Memory B cell (primary cell): ENCODE measurements at regions not wholly inside any gene's neighbourhood (a gene's known extent, or its start where the extent isn't known, plus 50 kb on each side); places are given as distances from the start of the nearest gene placed in this dataset.
"Not testable (repeated sequence)": the region's sequence is repeated elsewhere in the genome, so short reads cannot be mapped to it uniquely, and the experiment has no call there.

Source experiments
- ATAC-seq: fragments of 150-1000 bp; cut with Tn5 transposase; 2 replicates; pipeline ENCODE4 v1.10.0; 2021; ENCODE audit warnings: low read depth, mild to moderate bottlenecking, moderate library complexity
- DNase-seq, 2 donors: peaks; one replicate each; pipeline ENCODE4 v3.0.0; 2022; ENCODE audit warnings: low spot score in 2 of 2
- H3K27ac Mint-ChIP-seq: one replicate; pipeline ENCODE4 v1.8.0; 2022; ENCODE audit warnings: mild to moderate bottlenecking, moderate library complexity, mixed read lengths
- H3K27me3 Mint-ChIP-seq: one replicate; pipeline ENCODE4 v1.8.0; 2022; ENCODE audit warnings: mixed read lengths
- H3K36me3 Mint-ChIP-seq: one replicate; pipeline ENCODE4 v1.8.0; 2022; ENCODE audit warnings: mild to moderate bottlenecking, mixed read lengths
- H3K4me1 Mint-ChIP-seq: one replicate; pipeline ENCODE4 v1.8.0; 2022; ENCODE audit warnings: mixed read lengths
- H3K4me3 Mint-ChIP-seq: one replicate; pipeline ENCODE4 v1.8.0; 2022; ENCODE audit warnings: mild to moderate bottlenecking, moderate library complexity, mixed read lengths
- H3K9me3 Mint-ChIP-seq: one replicate; pipeline ENCODE4 v1.8.0; 2022; ENCODE audit warnings: mixed read lengths

DNA sequence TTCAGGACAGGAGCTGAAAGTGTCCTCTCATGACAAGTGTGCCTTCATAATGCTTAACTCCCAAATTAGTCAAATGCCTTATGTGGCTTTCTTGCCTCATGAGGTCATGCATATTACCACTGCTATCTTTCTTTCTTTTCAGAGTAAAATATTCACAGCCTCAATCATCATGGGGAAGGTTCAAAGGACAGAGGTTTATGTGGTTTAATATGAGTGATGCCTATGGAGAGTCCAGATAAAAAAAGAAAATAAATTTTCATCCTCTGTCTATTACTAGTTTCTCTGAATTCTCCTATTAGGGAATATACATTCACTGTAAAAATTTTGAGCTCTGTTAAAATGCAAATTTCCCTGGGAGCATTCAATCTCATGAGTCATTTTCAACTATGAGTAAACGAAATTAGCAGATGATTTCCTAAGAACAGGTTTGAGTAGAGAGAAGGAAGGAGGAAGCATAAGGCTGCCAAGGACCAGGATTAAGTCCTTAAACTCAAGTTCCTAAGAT is 396.9 kb upstream of the ADGRB3 start:
- peaks cover 2% of the 10 kb centered on the region for H3K9me3 Mint-ChIP-seq
- H3K4me3 Mint-ChIP-seq = no peak overlapping the region
- ATAC-seq (no peak), DNase-seq (no peak)
- H3K36me3 Mint-ChIP-seq = no peaks in the 10 kb centered on the region
- no peaks in the 10 kb centered on the region for H3K27me3 Mint-ChIP-seq
- H3K27ac Mint-ChIP-seq = no peak overlapping the region
- H3K4me1 Mint-ChIP-seq = no peaks in the 10 kb centered on the region

DNA sequence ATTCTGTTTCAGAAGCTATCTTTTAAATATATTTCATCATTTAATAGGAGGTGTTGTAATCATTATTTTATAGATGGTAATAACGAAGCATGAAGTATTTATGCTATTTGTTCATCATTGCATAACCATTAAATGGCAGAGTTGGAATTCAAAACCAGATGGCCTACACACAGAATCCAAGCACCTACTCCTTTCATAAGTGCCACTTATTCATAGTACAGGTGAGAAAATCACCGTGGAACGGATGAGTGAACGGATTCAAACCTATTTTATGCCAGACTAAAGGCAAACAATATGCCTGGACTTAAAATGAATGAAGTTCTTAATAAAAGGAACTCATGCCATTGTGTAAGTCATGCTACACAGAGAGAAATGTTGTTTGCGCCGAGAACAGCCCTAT is 397.9 kb upstream of the ADGRB3 start:
- H3K36me3 Mint-ChIP-seq = no peaks in the 10 kb centered on the region
- H3K4me3 Mint-ChIP-seq = no peak overlapping the region
- no peaks in the 10 kb centered on the region for H3K4me1 Mint-ChIP-seq
- DNase-seq (no peak), ATAC-seq (no peak)
- H3K9me3 Mint-ChIP-seq = peaks cover 2% of the 10 kb centered on the region
- no peaks in the 10 kb centered on the region for H3K27me3 Mint-ChIP-seq
- no peak overlapping the region for H3K27ac Mint-ChIP-seq

DNA sequence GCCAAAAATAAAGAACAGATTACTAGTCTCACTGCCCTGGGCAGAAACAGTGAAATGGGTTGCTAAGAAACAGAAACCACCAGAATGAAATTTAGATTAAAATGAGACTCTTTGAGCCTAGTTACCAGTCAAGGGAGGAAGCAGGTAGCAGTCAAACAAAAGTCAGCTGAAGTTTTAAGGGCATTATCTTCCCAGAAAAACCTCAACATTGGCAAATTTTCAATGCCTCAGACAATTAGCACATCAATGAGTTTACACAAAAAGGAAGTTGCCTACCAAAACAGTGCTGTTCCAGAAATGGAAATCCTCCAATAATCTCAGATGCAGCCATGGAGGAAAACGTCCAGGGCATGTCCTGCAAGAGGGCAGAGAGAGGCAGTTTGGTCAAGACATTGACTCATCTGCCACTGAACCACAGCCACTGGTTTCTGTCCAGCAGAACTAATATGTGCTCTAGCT is 399.7 kb upstream of the ADGRB3 start:
- Mint-ChIP-seq H3K9me3 (peaks cover 2% of the 10 kb centered on the region), H3K4me1 (no peaks in the 10 kb centered on the region), H3K36me3 (no peaks in the 10 kb centered on the region), H3K27me3 (no peaks in the 10 kb centered on the region), H3K4me3 (no peak overlapping the region), H3K27ac (no peak overlapping the region)
- DNase-seq = no peak
- ATAC-seq = no peak

DNA sequence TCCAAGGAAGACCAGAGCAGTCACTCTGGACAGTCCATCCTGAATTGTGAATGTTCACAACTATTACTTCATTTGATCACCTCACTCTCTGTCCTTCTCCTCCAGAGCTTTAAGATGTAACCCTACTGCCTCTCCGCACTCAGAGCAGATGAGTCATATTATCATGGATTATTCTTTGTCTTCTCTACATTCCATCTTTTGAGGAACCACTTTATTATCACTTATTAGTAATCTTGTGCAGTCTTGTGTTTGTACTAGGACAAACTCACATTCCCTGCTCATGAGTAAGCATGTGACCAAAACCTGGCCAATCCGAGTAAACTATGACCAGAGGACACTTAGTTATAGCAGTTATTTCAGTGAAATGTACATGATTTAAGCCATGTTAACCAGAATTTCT is 401.5 kb upstream of the ADGRB3 start:
- Mint-ChIP-seq H3K9me3 (peaks cover 2% of the 10 kb centered on the region), H3K27me3 (no peaks in the 10 kb centered on the region), H3K27ac (no peak overlapping the region), H3K4me1 (no peaks in the 10 kb centered on the region), H3K4me3 (no peak overlapping the region), H3K36me3 (no peaks in the 10 kb centered on the region)
- DNase-seq (no peak), ATAC-seq (no peak)

- ATAC-seq = no peak
- Mint-ChIP-seq H3K4me3 (no peak overlapping the region), H3K27me3 (no peaks in the 10 kb centered on the region), H3K9me3 (peaks cover 8% of the 10 kb centered on the region), H3K27ac (no peak overlapping the region), H3K36me3 (no peaks in the 10 kb centered on the region), H3K4me1 (no peaks in the 10 kb centered on the region)
- no peak for DNase-seq
Observed at GRCh38 chr6:68229566-68229965, 405.5 kb upstream of the ADGRB3 start.

DNA sequence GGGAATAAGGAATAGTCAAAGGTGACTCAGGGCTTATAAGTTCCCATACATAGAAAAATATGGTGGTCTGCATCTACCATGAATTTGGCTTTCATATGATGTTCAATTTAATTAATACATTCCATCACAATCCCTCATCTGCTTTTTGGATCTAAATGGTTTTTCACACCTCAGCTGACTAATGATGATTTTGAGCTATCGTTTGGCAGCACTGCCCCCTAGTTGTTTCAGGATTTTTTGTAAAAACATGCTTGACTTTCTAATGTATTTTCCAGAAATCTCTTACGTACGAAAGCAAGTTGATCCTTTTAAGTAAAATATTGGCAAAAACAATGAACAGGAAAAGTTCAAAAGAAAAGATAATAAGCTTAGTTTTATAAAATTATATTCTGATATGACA is 408.6 kb upstream of the ADGRB3 start:
- no peak for ATAC-seq
- no peaks in the 10 kb centered on the region for H3K4me1 Mint-ChIP-seq

DNA sequence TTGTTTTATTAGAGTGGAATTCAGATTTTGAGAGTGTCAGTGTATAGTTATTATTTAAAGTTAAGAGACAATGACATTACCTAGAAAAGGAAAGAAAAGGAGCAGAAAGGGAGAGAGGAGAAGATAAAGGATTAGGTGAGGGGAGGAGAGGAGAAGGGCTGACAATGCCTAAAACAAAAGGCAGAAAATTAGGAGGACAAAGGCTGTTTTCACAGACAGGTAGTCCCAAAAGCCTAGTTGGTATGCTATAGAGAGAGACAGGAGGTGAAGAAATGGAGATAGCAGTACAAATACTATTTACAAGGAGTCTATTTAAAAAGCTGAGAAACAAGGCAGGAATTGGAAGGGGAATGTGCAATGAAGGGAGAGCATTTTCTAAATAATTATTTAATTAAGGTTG is 409.4 kb upstream of the ADGRB3 start:
- Mint-ChIP-seq H3K4me1 (no peaks in the 10 kb centered on the region), H3K36me3 (no peaks in the 10 kb centered on the region), H3K27me3 (no peaks in the 10 kb centered on the region), H3K4me3 (no peak overlapping the region), H3K9me3 (peaks cover 6% of the 10 kb centered on the region), H3K27ac (no peak overlapping the region)
- DNase-seq = no peak
- ATAC-seq = no peak

More for the DNA sequence above, 408.6 kb upstream of the ADGRB3 start:
- peaks cover 6% of the 10 kb centered on the region for H3K9me3 Mint-ChIP-seq
- H3K4me3 Mint-ChIP-seq = no peak overlapping the region
- DNase-seq = no peak
- no peaks in the 10 kb centered on the region for H3K27me3 Mint-ChIP-seq
- no peaks in the 10 kb centered on the region for H3K36me3 Mint-ChIP-seq
- H3K27ac Mint-ChIP-seq = no peak overlapping the region

GRCh38 chr6:68211242-68211795 is 423.8 kb upstream of the ADGRB3 start:
- DNase-seq (no peak), ATAC-seq (no peak)
- no peak overlapping the region for H3K27ac Mint-ChIP-seq
- H3K4me1 Mint-ChIP-seq = no peaks in the 10 kb centered on the region
- H3K36me3 Mint-ChIP-seq = no peaks in the 10 kb centered on the region
- H3K9me3 Mint-ChIP-seq = peaks cover 9% of the 10 kb centered on the region
- H3K27me3 Mint-ChIP-seq = no peaks in the 10 kb centered on the region
- no peak overlapping the region for H3K4me3 Mint-ChIP-seq

DNA sequence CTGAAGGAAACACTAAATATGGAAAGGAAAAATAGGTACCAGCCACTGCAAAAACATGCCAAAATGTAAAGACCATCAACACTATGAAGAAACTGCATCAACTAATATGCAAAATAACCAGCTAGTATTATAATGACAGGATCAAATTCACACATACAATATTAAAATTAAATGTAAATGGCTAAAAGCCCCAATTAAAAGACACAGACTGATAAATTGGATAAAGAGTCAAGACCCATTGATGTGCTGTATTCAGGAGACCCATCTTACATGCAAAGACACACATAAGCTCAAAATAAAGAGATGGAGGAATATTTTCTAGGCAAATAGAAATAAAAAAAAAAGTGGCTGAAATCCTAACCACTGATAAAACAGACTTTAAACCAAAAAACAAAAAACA is 427.5 kb upstream of the ADGRB3 start:
- H3K27ac Mint-ChIP-seq, ATAC-seq, DNase-seq, H3K27me3 Mint-ChIP-seq, H3K4me1 Mint-ChIP-seq, H3K36me3 Mint-ChIP-seq, H3K9me3 Mint-ChIP-seq, H3K4me3 Mint-ChIP-seq: not testable (repeated sequence)

- H3K4me1 Mint-ChIP-seq = no peaks in the 10 kb centered on the region
- no peak for ATAC-seq
- DNase-seq = no peak
- no peaks in the 10 kb centered on the region for H3K36me3 Mint-ChIP-seq
- no peaks in the 10 kb centered on the region for H3K9me3 Mint-ChIP-seq
- H3K27ac Mint-ChIP-seq = no peak overlapping the region
- no peaks in the 10 kb centered on the region for H3K27me3 Mint-ChIP-seq
- H3K4me3 Mint-ChIP-seq = no peak overlapping the region
Observed at GRCh38 chr6:68200929-68201328, 434.2 kb upstream of the ADGRB3 start.

GRCh38 chr6:68197356-68197755 is 437.7 kb upstream of the ADGRB3 start:
- Mint-ChIP-seq H3K27me3 (no peaks in the 10 kb centered on the region), H3K4me1 (no peaks in the 10 kb centered on the region), H3K36me3 (no peaks in the 10 kb centered on the region), H3K27ac (no peak overlapping the region), H3K9me3 (no peaks in the 10 kb centered on the region), H3K4me3 (no peak overlapping the region)
- ATAC-seq = no peak
- no peak for DNase-seq

GRCh38 chr6:68196645-68197044 is 438.4 kb upstream of the ADGRB3 start:
- ATAC-seq (no peak), DNase-seq (no peak)
- Mint-ChIP-seq H3K27ac (no peak overlapping the region), H3K36me3 (no peaks in the 10 kb centered on the region), H3K9me3 (no peaks in the 10 kb centered on the region), H3K4me3 (no peak overlapping the region), H3K27me3 (no peaks in the 10 kb centered on the region), H3K4me1 (no peaks in the 10 kb centered on the region)

- ATAC-seq, H3K4me3 Mint-ChIP-seq, H3K4me1 Mint-ChIP-seq, H3K36me3 Mint-ChIP-seq, H3K27ac Mint-ChIP-seq, H3K9me3 Mint-ChIP-seq, H3K27me3 Mint-ChIP-seq, DNase-seq: not testable (repeated sequence)
Observed at GRCh38 chr6:68195753-68196152, 439.3 kb upstream of the ADGRB3 start.

- no peaks in the 10 kb centered on the region for H3K36me3 Mint-ChIP-seq
- DNase-seq (no peak), ATAC-seq (no peak)
- H3K27me3 Mint-ChIP-seq = no peaks in the 10 kb centered on the region
- no peak overlapping the region for H3K4me3 Mint-ChIP-seq
- H3K4me1 Mint-ChIP-seq = no peaks in the 10 kb centered on the region
- H3K9me3 Mint-ChIP-seq = no peaks in the 10 kb centered on the region
- H3K27ac Mint-ChIP-seq = no peak overlapping the region
Observed at GRCh38 chr6:68194846-68195478, 440.1 kb upstream of the ADGRB3 start.

- ATAC-seq (no peak), DNase-seq (no peak)
- no peaks in the 10 kb centered on the region for H3K27me3 Mint-ChIP-seq
- no peak overlapping the region for H3K4me3 Mint-ChIP-seq
- H3K4me1 Mint-ChIP-seq = no peaks in the 10 kb centered on the region
- H3K36me3 Mint-ChIP-seq = no peaks in the 10 kb centered on the region
- no peak overlapping the region for H3K27ac Mint-ChIP-seq
- no peaks in the 10 kb centered on the region for H3K9me3 Mint-ChIP-seq
Observed at GRCh38 chr6:68192988-68193387, 442.1 kb upstream of the ADGRB3 start.
